22Rv1 (cell line): ENCODE measurements at regions not wholly inside any gene's neighbourhood (a gene's known extent, or its start where the extent isn't known, plus 50 kb on each side); places are given as distances from the start of the nearest gene placed in this dataset.
"Not testable (repeated sequence)": the region's sequence is repeated elsewhere in the genome, so short reads cannot be mapped to it uniquely, and the experiment has no call there.

ENCODE experiments used
- ZFX ChIP-seq: fragments of 450-650 bp; IDR thresholded peaks from 2 replicates; pipeline ENCODE4 v1.6.1; 2017; ENCODE audit warnings: antibody characterized with exemption, borderline replicate concordance
- TF ChIP-seq, protein P1 (sequence below): fragments of 450-650 bp; IDR thresholded peaks from 2 replicates; pipeline ENCODE4 v1.5.1; 2017; ENCODE audit warnings: mild to moderate bottlenecking

DNA sequence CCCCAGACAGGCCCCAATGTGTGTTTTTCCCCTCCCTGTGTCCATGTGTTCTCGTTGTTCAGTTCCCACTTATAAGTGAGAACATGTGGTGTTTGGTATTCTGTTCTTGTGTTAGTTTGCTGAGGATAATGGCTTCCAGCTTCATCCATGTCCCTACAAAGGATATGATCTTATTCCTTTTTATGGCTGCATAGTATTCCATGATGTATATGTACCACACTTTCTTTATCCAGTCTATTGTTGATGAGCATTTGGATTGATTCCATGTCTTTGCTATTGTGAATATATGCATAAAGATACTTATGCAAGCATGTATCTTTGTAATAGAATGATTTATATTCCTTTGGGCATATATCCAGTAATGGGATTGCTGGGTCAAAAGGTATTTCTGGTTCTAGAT is 125.3 kb downstream of the GATA3 start:
- TF ChIP-seq, protein P1, sequence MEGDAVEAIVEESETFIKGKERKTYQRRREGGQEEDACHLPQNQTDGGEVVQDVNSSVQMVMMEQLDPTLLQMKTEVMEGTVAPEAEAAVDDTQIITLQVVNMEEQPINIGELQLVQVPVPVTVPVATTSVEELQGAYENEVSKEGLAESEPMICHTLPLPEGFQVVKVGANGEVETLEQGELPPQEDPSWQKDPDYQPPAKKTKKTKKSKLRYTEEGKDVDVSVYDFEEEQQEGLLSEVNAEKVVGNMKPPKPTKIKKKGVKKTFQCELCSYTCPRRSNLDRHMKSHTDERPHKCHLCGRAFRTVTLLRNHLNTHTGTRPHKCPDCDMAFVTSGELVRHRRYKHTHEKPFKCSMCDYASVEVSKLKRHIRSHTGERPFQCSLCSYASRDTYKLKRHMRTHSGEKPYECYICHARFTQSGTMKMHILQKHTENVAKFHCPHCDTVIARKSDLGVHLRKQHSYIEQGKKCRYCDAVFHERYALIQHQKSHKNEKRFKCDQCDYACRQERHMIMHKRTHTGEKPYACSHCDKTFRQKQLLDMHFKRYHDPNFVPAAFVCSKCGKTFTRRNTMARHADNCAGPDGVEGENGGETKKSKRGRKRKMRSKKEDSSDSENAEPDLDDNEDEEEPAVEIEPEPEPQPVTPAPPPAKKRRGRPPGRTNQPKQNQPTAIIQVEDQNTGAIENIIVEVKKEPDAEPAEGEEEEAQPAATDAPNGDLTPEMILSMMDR: not testable (repeated sequence)
- not testable (repeated sequence) for TF ChIP-seq ZFX
